HG02943 (cell line): ENCODE measurements at regions not wholly inside any gene's neighbourhood (a gene's known extent, or its start where the extent isn't known, plus 50 kb on each side); places are given as distances from the start of the nearest gene placed in this dataset.
"Not testable (repeated sequence)": the region's sequence is repeated elsewhere in the genome, so short reads cannot be mapped to it uniquely, and the experiment has no call there.

Source experiments
- ATAC-seq: cut with Tn5 transposase; IDR thresholded peaks from one replicate; pipeline ENCODE4 v1.9.1; 2021; ENCODE audit warnings: mild to moderate bottlenecking, low read depth, moderate library complexity; ENCODE audit not compliant: unreplicated experiment

- ATAC-seq = no peak
These were observed 122.8 kb upstream of the RMDN2 start for GRCh38 chr2:37802211-37802752.

- no peak for ATAC-seq
These were observed 122.1 kb upstream of the RMDN2 start for GRCh38 chr2:37802899-37803379.

GRCh38 chr2:37806004-37806403 lies 119.1 kb upstream of the RMDN2 start:
- not testable (repeated sequence) for ATAC-seq

GRCh38 chr2:37809525-37809924 lies 115.6 kb upstream of the RMDN2 start:
- no peak for ATAC-seq

- no peak for ATAC-seq
These were observed 115.0 kb upstream of the RMDN2 start for GRCh38 chr2:37809931-37810570.

GRCh38 chr2:37812414-37812813 lies 112.7 kb upstream of the RMDN2 start:
- no peak for ATAC-seq

GRCh38 chr2:37812941-37813730 lies 112.0 kb upstream of the RMDN2 start:
- ATAC-seq = no peak

- ATAC-seq = no peak
These were observed 109.1 kb upstream of the RMDN2 start for GRCh38 chr2:37816036-37816435.

- ATAC-seq = no peak
These were observed 108.4 kb upstream of the RMDN2 start for GRCh38 chr2:37816686-37817085.

GRCh38 chr2:37819186-37819585 lies 105.9 kb upstream of the RMDN2 start:
- ATAC-seq = no peak

GRCh38 chr2:37820471-37820986 lies 104.6 kb upstream of the RMDN2 start:
- no peak for ATAC-seq

GRCh38 chr2:37825586-37825985 lies 99.5 kb upstream of the RMDN2 start:
- no peak for ATAC-seq

- no peak for ATAC-seq
These were observed 98.5 kb upstream of the RMDN2 start for GRCh38 chr2:37826611-37827010.

GRCh38 chr2:37827455-37827854 lies 97.6 kb upstream of the RMDN2 start:
- ATAC-seq = no peak

GRCh38 chr2:37827911-37828511 lies 97.1 kb upstream of the RMDN2 start:
- ATAC-seq = no peak

GRCh38 chr2:37829202-37829601 lies 95.9 kb upstream of the RMDN2 start:
- ATAC-seq = no peak

GRCh38 chr2:37829616-37830395 lies 95.3 kb upstream of the RMDN2 start:
- ATAC-seq = no peak

GRCh38 chr2:37830636-37831035 lies 94.5 kb upstream of the RMDN2 start:
- no peak for ATAC-seq

- no peak for ATAC-seq
These were observed 93.9 kb upstream of the RMDN2 start for GRCh38 chr2:37831081-37831780.
